ENCODE measurements at regions not wholly inside any gene's neighbourhood (a gene's known extent, or its start where the extent isn't known, plus 50 kb on each side); places are given as distances from the start of the nearest gene placed in this dataset.

DNA sequence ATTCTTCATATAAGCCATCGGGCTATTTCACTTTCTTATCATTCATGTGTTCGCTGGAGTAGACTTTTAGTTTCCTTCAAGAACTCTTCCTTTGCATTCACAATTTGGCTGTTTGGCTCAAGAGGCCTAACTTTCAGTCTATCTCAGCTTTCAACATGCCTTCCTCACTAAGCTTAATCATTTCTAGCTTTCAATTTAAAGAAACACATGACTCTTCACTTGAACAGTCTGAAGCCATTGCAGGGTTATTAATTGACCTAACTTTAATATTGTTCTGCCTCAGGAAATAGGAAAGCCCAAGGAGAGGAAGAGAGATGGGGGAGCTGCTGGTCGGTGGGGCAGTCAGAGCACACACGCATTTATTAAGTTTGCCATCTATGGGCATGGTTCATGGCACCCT, 158.1 kb downstream of the SUCLA2 start:
- Mint-ChIP-seq H3K27ac (no peak overlapping the region), H3K27me3 (peaks cover 9% of the 10 kb centered on the region), H3K4me1 (no peaks in the 10 kb centered on the region), H3K36me3 (no peaks in the 10 kb centered on the region), H3K9me3 (no peaks in the 10 kb centered on the region), H3K4me3 (no peak overlapping the region)
- ATAC-seq (ENCODE audit: low read depth) (no peak), DNase-seq (no peak)
- POLR2A ChIA-PET, result no interaction called here

DNA sequence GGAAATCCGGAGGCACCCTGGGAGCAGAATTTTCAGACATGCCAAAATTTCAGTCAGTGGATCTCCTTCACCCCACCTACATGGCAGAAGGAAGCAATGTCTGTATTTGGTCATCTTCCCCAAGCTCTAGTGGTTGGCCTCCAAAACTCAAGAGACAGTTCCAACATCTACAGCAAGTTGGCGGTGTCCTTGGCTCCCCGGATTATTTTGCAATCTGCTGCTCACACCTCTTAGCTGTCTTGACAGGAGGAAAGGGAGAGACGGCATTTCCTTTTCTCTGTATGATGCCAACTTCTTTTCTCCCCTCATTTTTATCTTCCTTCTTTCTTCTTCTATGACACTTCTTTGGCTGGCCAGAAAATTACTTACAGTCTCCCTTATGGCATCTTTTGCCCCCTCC, 159.9 kb downstream of the SUCLA2 start:
- Mint-ChIP-seq H3K36me3 (no peaks in the 10 kb centered on the region), H3K27me3 (peaks cover 9% of the 10 kb centered on the region), H3K4me1 (peaks cover 1% of the 10 kb centered on the region), H3K9me3 (no peaks in the 10 kb centered on the region), H3K4me3 (no peak overlapping the region), H3K27ac (no peak overlapping the region)
- no peak for ATAC-seq (ENCODE audit: low read depth)
- POLR2A ChIA-PET, result no interaction called here
- no peak for DNase-seq

DNA sequence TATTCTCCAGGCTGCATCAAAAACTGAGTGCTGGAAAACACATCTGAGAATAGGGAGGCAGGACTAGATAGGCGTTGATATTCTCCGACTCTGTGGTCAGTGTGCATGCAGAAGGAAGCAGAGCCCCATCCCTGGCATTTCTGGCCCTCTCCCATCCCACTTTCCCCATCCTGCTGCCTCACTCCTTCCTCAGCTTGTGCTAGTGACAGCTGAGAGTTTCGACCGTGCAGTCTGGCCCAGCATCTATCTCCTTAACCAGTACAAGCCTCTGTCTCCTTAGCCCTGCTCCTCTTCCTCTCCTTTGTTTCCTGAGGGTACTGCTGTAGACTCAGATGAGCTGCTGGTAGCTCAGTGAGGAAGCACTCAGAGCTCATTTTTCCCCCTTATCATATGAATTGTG, 163.2 kb downstream of the SUCLA2 start:
- no peaks in the 10 kb centered on the region for H3K9me3 Mint-ChIP-seq
- peaks cover 2% of the 10 kb centered on the region for H3K4me1 Mint-ChIP-seq
- peaks cover 13% of the 10 kb centered on the region for H3K27me3 Mint-ChIP-seq
- no peak for DNase-seq
- no peak overlapping the region for H3K4me3 Mint-ChIP-seq
- POLR2A ChIA-PET, result no interaction called here
- H3K27ac Mint-ChIP-seq, result no peak overlapping the region
- ATAC-seq (ENCODE audit: low read depth), result no peak
- no peaks in the 10 kb centered on the region for H3K36me3 Mint-ChIP-seq

DNA sequence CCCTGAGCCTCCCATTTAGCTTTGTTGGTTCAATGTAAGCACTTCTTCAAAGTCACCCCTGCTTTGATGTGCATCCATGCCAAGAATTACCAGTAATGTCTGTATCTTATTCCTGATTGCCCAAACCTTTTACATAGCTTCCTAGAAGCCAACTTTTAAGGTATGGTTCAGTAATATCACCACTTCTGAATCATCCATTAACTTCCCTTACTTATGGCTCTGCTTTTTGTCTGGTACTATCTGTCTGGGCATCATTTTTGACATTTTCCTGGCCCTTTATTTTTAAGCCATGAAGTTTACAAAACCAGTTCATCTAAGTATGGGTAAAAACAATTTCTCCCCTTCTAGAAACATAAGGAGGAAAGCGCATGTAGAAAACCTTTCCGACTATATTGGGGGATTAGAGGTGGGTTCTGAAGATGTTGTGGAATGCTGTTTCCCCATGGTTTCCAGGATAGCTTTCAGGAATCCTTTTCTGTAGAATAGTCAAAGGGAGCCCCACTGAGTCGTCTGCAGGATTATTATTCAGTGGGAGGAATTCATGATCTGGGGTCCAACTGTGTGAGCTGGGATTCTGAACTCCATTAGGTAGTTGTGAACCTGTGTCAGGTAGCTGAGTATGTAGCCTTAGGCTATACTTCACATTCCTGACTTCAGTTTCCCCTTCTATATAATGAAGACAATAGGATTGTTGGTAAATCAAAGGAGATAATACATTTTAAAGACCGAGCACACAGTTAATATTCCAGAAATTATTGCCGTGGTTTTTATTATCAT, 163.8 kb downstream of the SUCLA2 start:
- Mint-ChIP-seq H3K27me3 (peaks cover 12% of the 10 kb centered on the region), H3K36me3 (no peaks in the 10 kb centered on the region), H3K27ac (no peak overlapping the region), H3K9me3 (no peaks in the 10 kb centered on the region), H3K4me1 (peaks cover 2% of the 10 kb centered on the region), H3K4me3 (no peak overlapping the region)
- no peak for ATAC-seq (ENCODE audit: low read depth)
- DNase-seq, result no peak
- POLR2A ChIA-PET, result no interaction called here

DNA sequence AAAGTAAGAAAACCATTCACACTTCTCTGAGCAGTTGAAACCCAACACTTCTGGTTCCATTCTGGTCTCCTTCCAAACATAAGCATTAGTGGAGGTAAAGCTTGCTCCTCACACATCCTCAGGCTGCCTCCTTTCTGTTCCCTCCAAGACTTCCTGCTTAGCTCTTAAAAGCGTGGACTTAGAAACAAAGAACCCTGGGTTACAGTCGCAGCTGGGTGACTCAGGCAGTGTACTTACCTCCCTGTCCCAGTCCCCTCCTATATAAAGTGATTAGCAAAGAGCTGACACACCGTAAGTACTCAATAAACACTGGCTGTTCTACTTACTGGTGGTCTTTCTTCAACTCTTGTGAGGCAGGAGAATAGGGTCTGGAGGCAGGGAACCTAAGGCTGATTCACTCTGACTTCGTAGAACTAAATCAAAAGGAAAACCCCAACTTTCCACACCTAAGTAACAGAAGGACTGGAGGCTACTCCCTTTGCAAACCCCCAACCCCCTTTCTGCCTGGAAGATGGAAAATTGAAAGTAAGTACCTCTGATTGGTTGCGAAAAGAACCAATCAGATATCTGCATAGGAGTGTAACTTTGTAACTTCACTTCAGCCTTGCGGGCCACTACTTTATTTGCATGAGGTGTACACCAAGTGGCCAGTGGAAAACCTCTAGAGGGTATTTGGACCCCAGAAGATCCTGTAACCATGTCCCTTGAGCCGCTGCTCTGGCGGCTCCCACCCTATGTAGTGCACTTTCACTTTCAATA, 165.4 kb downstream of the SUCLA2 start:
- peaks cover 2% of the 10 kb centered on the region for H3K4me1 Mint-ChIP-seq
- H3K36me3 Mint-ChIP-seq, result no peaks in the 10 kb centered on the region
- no peak overlapping the region for H3K27ac Mint-ChIP-seq
- POLR2A ChIA-PET, result no interaction called here
- H3K27me3 Mint-ChIP-seq, result peaks cover 6% of the 10 kb centered on the region
- DNase-seq (no peak), ATAC-seq (ENCODE audit: low read depth) (no peak)
- no peak overlapping the region for H3K4me3 Mint-ChIP-seq
- H3K9me3 Mint-ChIP-seq, result no peaks in the 10 kb centered on the region

DNA sequence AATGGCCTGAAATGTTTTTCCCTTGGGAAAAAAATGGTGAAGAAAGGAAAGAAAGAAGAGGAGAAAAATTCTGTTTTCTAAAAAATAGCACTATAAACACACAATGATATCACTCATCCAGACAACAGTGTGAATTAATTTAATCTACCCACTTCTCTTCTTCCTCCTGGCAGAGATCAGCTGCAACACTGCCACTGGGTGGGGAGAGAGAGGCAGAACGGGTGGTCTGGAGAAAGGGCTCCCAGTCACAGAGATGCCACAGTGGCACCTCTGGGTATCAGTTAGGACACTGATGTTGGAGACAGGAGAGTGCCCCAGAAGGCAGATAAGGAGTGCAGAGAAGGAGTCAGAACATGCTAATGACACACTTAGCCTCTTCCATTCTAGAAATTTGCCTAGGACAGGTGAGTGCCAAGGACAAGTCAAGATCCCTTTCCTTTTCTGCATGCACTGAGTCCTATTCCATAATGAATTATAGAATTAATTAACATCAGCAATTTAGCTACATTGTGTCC, 168.6 kb downstream of the SUCLA2 start:
- ATAC-seq (ENCODE audit: low read depth), result no peak
- DNase-seq, result no peak
- Mint-ChIP-seq H3K36me3 (no peaks in the 10 kb centered on the region), H3K9me3 (no peaks in the 10 kb centered on the region), H3K27me3 (peaks cover 6% of the 10 kb centered on the region), H3K4me1 (peaks cover 2% of the 10 kb centered on the region), H3K4me3 (no peak overlapping the region), H3K27ac (no peak overlapping the region)
- POLR2A ChIA-PET, result no interaction called here

DNA sequence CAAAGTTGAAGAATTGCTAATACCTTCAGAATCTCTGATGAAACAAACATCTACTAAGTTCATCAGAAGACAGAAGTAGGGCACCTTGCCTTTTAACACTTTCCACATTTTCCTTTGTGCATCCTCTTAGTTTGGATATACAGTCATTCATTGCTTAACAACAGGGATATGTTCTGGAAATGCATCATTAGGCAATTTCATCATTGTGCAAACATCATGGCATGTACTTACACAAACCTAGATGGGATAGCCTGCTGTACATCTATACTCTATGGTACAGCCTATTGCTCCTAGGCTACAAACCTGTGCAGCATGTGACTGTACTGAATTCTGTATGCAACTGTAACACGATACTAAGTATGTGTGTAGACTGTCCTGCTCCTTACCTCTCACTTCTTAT, 169.8 kb downstream of the SUCLA2 start:
- Mint-ChIP-seq H3K9me3 (peaks cover 4% of the 10 kb centered on the region), H3K27me3 (peaks cover 6% of the 10 kb centered on the region), H3K27ac (no peak overlapping the region), H3K4me1 (peaks cover 2% of the 10 kb centered on the region), H3K4me3 (no peak overlapping the region), H3K36me3 (no peaks in the 10 kb centered on the region)
- ATAC-seq (ENCODE audit: low read depth), result no peak
- POLR2A ChIA-PET, result no interaction called here
- no peak for DNase-seq

DNA sequence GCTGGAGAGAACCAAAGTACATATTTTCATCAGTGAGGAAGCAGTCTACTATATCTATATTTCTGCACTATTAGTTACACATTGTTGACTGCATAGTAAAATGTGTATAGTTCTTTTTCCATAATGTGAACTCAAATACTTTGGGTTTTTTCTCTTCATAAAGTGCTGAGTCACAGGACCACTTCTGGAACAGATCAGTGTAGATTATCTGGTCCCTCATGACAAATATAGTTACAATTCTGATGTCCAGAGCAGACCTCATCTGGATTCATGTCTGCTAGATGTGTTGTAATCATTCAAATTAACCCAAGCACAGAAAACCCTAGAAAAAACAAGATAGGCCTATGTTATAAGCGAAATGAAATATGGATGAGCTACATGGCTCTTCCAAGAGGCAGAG, 171.4 kb downstream of the SUCLA2 start:
- no peak for DNase-seq
- Mint-ChIP-seq H3K36me3 (peaks cover 4% of the 10 kb centered on the region), H3K4me3 (no peak overlapping the region), H3K27ac (no peak overlapping the region), H3K4me1 (no peaks in the 10 kb centered on the region), H3K9me3 (peaks cover 17% of the 10 kb centered on the region), H3K27me3 (peaks cover 4% of the 10 kb centered on the region)
- POLR2A ChIA-PET, result no interaction called here
- no peak for ATAC-seq (ENCODE audit: low read depth)

DNA sequence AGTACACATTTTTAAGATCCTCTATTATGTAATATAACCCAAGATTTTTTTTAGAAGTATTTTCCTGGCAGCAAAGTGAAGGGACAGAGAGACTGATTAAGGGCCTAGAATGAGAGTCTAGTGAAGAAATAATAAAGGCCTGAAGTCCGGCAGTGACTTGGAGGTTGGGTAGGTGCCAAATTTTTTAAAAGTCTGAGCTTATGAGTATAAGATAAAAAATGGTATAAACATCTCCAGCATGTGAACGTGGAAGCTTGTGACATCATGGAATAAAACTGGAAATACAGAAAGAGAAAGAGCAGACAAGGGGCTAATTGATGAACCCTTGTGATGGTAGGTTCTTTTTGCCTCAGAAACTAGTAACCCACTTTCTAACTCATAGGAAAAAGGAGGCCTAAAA, 174.6 kb downstream of the SUCLA2 start:
- peaks cover 17% of the 10 kb centered on the region for H3K9me3 Mint-ChIP-seq
- no peaks in the 10 kb centered on the region for H3K4me1 Mint-ChIP-seq
- H3K27me3 Mint-ChIP-seq, result peaks cover 1% of the 10 kb centered on the region
- DNase-seq, result no peak
- POLR2A ChIA-PET, result no interaction called here
- no peak overlapping the region for H3K4me3 Mint-ChIP-seq
- no peak for ATAC-seq (ENCODE audit: low read depth)
- H3K27ac Mint-ChIP-seq, result no peak overlapping the region
- H3K36me3 Mint-ChIP-seq, result peaks cover 4% of the 10 kb centered on the region

DNA sequence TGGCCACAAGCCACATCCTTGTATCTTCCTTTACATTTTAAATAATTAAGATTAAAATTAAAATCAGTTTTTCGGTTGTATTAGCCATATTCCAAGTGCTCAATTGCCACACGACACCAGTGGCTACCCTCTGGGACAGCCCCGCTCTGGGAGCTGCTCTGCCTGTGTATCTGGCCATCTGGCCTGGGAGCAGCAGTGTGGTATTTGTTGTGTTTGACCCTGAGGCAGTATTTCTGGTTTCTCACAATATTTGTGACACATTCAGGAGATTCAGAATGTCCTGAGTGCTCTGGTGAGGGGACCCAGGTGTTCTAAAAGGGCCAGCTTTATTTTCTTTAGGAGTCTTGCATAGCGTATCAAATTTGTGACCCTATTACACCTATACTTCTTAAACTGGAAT, 179.0 kb downstream of the SUCLA2 start:
- DNase-seq (no peak), ATAC-seq (ENCODE audit: low read depth) (no peak)
- Mint-ChIP-seq H3K27me3 (peaks cover 3% of the 10 kb centered on the region), H3K36me3 (peaks cover 4% of the 10 kb centered on the region), H3K4me3 (no peak overlapping the region), H3K27ac (no peak overlapping the region), H3K9me3 (peaks cover 17% of the 10 kb centered on the region), H3K4me1 (no peaks in the 10 kb centered on the region)
- POLR2A ChIA-PET, result no interaction called here

DNA sequence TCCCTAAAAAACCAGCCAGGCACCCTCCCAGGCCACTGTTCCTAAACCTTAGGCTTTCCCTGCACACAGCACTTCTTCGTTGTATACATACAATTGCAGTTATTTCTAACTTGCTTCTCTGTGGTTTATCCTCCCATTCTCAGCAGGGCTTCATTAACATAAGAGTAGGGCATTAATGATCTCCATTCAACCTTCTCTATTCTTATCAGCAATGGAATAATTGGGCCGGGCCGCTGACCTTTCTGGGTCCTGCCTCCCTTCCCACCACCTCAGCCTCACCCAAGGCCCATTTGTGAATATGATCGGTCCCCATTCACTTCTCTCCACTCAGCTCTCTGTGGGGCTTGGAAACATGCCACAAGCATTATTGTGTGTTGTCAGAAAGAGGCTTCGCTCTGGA, 184.2 kb downstream of the SUCLA2 start:
- H3K36me3 Mint-ChIP-seq, result no peaks in the 10 kb centered on the region
- ATAC-seq (ENCODE audit: low read depth) (no peak), DNase-seq (no peak)
- POLR2A ChIA-PET, result no interaction called here
- no peaks in the 10 kb centered on the region for H3K4me1 Mint-ChIP-seq
- H3K4me3 Mint-ChIP-seq, result no peak overlapping the region
- peaks cover 6% of the 10 kb centered on the region for H3K27me3 Mint-ChIP-seq
- no peaks in the 10 kb centered on the region for H3K9me3 Mint-ChIP-seq
- H3K27ac Mint-ChIP-seq, result no peak overlapping the region

DNA sequence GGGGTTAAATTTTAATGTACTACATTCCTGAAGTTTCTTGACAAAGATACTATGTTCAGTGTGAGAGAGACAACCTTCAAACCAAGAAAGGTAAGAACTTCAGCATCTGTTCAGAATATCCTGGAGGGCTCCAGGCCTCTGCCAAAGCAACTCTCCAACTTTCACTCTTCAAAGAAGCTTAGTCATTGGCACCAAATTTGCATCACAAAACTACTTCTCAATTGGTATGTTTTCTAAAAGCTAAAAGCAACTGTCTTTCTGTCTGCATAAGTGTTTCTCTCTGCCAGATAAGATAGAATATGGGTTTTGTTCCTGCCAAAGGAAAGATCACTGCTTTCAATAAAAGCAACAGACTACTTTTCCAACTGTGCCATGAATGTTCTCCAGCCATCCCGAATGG, 187.4 kb downstream of the SUCLA2 start:
- Mint-ChIP-seq H3K27ac (no peak overlapping the region), H3K4me3 (no peak overlapping the region), H3K27me3 (peaks cover 6% of the 10 kb centered on the region), H3K36me3 (no peaks in the 10 kb centered on the region), H3K9me3 (no peaks in the 10 kb centered on the region), H3K4me1 (no peaks in the 10 kb centered on the region)
- no peak for DNase-seq
- POLR2A ChIA-PET, result no interaction called here
- ATAC-seq (ENCODE audit: low read depth), result no peak

DNA sequence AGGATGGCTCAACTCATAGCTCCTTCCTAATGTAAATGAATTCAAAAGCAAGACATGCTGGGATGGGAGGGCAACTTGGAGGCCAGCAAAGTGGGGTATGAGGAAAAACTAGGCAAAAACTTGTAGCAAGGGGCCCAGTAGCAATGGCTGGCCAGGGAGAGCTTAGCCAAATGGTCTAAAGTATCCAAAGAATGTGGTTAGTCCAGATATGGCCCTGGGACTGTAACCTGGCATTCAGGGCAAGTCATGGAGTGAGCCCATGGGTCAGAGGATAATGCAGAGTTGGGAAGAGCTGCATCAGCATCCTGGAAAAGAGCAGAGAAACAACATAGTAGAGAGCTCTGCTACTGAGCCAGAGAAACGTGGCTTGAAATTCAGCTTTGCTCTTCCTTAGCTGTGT, 191.7 kb downstream of the SUCLA2 start:
- no peak for ATAC-seq (ENCODE audit: low read depth)
- Mint-ChIP-seq H3K4me1 (peaks cover 1% of the 10 kb centered on the region), H3K9me3 (peaks cover 1% of the 10 kb centered on the region), H3K36me3 (no peaks in the 10 kb centered on the region), H3K27me3 (peaks cover 3% of the 10 kb centered on the region), H3K4me3 (no peak overlapping the region), H3K27ac (no peak overlapping the region)
- DNase-seq, result no peak
- POLR2A ChIA-PET, result no interaction called here

DNA sequence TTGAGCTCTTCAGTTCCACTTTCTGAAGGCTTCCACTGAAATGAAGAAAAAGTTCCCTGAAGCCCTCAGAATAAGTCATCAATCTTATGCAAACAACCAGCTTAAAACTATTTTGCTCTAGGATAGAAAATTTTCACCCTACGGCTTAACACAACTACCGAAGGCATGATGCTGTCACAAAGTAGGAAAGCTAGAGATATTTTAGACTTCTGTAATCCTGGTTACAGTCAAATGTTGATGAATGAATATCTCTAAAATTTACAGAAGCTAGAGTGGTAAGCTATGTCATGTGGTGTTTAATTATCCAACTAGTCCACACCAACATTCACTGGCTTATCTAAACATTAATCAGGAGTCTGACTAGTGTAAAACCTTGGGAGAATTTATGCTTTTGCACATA, 197.9 kb downstream of the SUCLA2 start:
- no peaks in the 10 kb centered on the region for H3K36me3 Mint-ChIP-seq
- no peak for ATAC-seq (ENCODE audit: low read depth)
- no peak overlapping the region for H3K27ac Mint-ChIP-seq
- H3K4me1 Mint-ChIP-seq, result peaks cover 2% of the 10 kb centered on the region
- H3K9me3 Mint-ChIP-seq, result peaks cover 3% of the 10 kb centered on the region
- DNase-seq, result no peak
- H3K4me3 Mint-ChIP-seq, result no peak overlapping the region
- POLR2A ChIA-PET, result no interaction called here
- H3K27me3 Mint-ChIP-seq, result peaks cover 5% of the 10 kb centered on the region
